ENCODE measurements at regions not wholly inside any gene's neighbourhood (a gene's known extent, or its start where the extent isn't known, plus 50 kb on each side); places are given as distances from the start of the nearest gene placed in this dataset.

DNA sequence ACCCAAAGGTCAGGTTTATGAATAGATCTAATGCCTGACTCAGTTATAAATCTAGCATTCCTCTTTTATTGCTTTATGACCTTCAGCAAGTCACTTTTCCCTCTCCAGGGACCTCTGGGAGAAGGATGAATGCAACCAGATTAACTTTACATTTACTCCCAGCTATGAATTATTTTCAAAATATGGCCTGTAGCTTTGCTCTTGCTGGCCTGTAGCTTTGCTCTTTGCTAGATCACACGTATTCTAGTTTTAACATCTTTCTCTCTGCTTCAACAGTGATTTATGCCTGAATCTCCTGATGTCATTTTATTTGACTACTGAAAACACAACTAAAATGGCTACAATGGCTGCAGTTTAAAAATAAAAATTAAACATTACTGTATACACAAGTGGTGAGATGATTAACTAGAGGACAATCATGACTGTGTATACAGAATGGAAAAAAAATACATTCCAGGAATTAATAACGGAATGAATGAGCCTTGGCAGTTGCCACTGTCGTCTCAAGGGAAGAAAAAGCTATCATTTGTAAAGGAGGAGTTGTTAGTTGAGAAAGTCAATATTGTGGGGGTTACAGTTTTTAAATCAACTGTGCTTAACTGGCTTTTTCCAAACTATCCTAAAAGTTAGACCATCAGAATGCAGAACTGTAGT, 434.5 kb upstream of the GOT2 start:
- no peaks in the 10 kb centered on the region for H3K79me2 ChIP-seq (ENCODE audit: insufficient read depth)
- no peaks in the 10 kb centered on the region for H3K36me3 ChIP-seq (replicated peaks in 1 of 2; ENCODE audit: control insufficient read depth in 1 of 2, insufficient read depth in 2 of 2, low read length in 1 of 2)
- DNase-seq, result no peak
- no peak overlapping the region for H3K27ac ChIP-seq (ENCODE audit: low read depth in 2 of 2, low read length in 1 of 2)
- WGBS (ENCODE audit: low lambda C conversion rate), result 0% methylated on average over 3 of the region's 3 CpGs
- H3F3A ChIP-seq (replicated peaks; ENCODE audit: insufficient read depth), result no peaks in the 10 kb centered on the region
- POLR2A ChIA-PET, result no interaction called here
- H3K4me1 ChIP-seq (ENCODE audit: control insufficient read depth in 1 of 2, insufficient read depth in 2 of 2, low read depth in 1 of 2, low read length in 1 of 2), result no peaks in the 10 kb centered on the region
- H4K20me1 ChIP-seq (ENCODE audit: insufficient read depth), result no peaks in the 10 kb centered on the region
- TF ChIP-seq TCF12 (IDR thresholded peaks at IDR 0.05) (no peak), JUND (IDR thresholded peaks at IDR 0.05) (no peak), MXI1 (IDR thresholded peaks at IDR 0.05; ENCODE audit: low read depth, low read length) (no peak), RXRA (IDR thresholded peaks at IDR 0.05; ENCODE audit: borderline replicate concordance, low read depth) (no peak), CHD2 (IDR thresholded peaks at IDR 0.05; ENCODE audit: low read length, partially characterized antibody) (no peak), ELF1 (IDR thresholded peaks at IDR 0.05) (no peak), RAD21 (IDR thresholded peaks at IDR 0.05; ENCODE audit: low read length) (no peak), SMC3 (IDR thresholded peaks at IDR 0.05; ENCODE audit: low read depth, low read length) (no peak), FOXM1 (IDR thresholded peaks at IDR 0.05; ENCODE audit: low read depth) (no peak), ZBTB33 (IDR thresholded peaks at IDR 0.05; ENCODE audit: borderline replicate concordance, low read depth) (no peak), TAF1 (IDR thresholded peaks at IDR 0.05; ENCODE audit: borderline replicate concordance, low read depth, low read length) (no peak), MAX (IDR thresholded peaks at IDR 0.05; ENCODE audit: low read depth) (no peak), GABPA (IDR thresholded peaks at IDR 0.05; ENCODE audit: low read depth) (no peak), TEAD4 (IDR thresholded peaks at IDR 0.05; ENCODE audit: borderline replicate concordance, insufficient read depth) (no peak), EP300 (IDR thresholded peaks at IDR 0.05; ENCODE audit: borderline replicate concordance in 1 of 2, low read depth in 1 of 2, low read length in 1 of 2) (no peak)
- TF ChIP-seq, protein P1, sequence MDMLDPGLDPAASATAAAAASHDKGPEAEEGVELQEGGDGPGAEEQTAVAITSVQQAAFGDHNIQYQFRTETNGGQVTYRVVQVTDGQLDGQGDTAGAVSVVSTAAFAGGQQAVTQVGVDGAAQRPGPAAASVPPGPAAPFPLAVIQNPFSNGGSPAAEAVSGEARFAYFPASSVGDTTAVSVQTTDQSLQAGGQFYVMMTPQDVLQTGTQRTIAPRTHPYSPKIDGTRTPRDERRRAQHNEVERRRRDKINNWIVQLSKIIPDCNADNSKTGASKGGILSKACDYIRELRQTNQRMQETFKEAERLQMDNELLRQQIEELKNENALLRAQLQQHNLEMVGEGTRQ (IDR thresholded peaks at IDR 0.05; ENCODE audit: borderline replicate concordance, low read depth, low read length), result no peak
- no peak overlapping the region for H3K9ac ChIP-seq
- H2AFZ ChIP-seq (ENCODE audit: low read depth), result no peak overlapping the region
- CTCF ChIA-PET, result no interaction called here
- no peaks in the 10 kb centered on the region for H3K9me2 ChIP-seq
- no peak overlapping the region for H3K4me3 ChIP-seq (ENCODE audit: low read depth in 2 of 2, low read length in 1 of 2)
- no peaks in the 10 kb centered on the region for H3K9me3 ChIP-seq
- H3K4me2 ChIP-seq, result no peak overlapping the region
- H3K27me3 ChIP-seq (ENCODE audit: insufficient read depth), result no peaks in the 10 kb centered on the region

DNA sequence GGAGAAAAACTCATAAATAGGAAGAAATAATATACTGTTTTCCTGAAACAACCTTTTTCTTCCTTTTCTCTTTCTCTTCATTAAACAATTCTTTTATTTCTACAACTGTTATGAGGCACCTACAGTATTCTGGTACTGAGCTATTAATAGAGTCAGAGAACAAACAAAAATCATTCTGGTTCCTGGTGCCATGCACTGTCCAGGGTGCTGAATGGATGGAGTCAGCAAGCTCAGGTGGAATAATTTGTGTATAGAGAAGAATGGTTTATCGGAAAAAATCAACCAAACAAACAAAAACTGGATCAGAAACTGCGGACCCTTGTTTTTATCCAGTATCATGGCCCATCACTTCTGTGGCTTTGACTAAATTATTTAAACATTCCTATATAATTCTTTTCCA, 430.3 kb upstream of the GOT2 start:
- no peak overlapping the region for H3K4me2 ChIP-seq
- POLR2A ChIA-PET, result no interaction called here
- no peaks in the 10 kb centered on the region for H3K4me1 ChIP-seq (ENCODE audit: control insufficient read depth in 1 of 2, insufficient read depth in 2 of 2, low read depth in 1 of 2, low read length in 1 of 2)
- H3K36me3 ChIP-seq (replicated peaks in 1 of 2; ENCODE audit: control insufficient read depth in 1 of 2, insufficient read depth in 2 of 2, low read length in 1 of 2), result no peaks in the 10 kb centered on the region
- H3K9ac ChIP-seq, result no peak overlapping the region
- H3K9me2 ChIP-seq, result no peaks in the 10 kb centered on the region
- H3K27ac ChIP-seq (ENCODE audit: low read depth in 2 of 2, low read length in 1 of 2), result no peak overlapping the region
- H3K27me3 ChIP-seq (ENCODE audit: insufficient read depth), result no peaks in the 10 kb centered on the region
- H4K20me1 ChIP-seq (ENCODE audit: insufficient read depth), result no peaks in the 10 kb centered on the region
- no peak overlapping the region for H2AFZ ChIP-seq (ENCODE audit: low read depth)
- no peaks in the 10 kb centered on the region for H3K79me2 ChIP-seq (ENCODE audit: insufficient read depth)
- H3K9me3 ChIP-seq, result no peaks in the 10 kb centered on the region
- CTCF ChIA-PET, result no interaction called here
- no peak for DNase-seq
- TF ChIP-seq, protein P2, sequence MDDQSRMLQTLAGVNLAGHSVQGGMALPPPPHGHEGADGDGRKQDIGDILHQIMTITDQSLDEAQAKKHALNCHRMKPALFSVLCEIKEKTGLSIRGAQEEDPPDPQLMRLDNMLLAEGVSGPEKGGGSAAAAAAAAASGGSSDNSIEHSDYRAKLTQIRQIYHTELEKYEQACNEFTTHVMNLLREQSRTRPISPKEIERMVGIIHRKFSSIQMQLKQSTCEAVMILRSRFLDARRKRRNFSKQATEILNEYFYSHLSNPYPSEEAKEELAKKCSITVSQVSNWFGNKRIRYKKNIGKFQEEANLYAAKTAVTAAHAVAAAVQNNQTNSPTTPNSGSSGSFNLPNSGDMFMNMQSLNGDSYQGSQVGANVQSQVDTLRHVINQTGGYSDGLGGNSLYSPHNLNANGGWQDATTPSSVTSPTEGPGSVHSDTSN (IDR thresholded peaks at IDR 0.05), result no peak
- TF ChIP-seq, protein P3, sequence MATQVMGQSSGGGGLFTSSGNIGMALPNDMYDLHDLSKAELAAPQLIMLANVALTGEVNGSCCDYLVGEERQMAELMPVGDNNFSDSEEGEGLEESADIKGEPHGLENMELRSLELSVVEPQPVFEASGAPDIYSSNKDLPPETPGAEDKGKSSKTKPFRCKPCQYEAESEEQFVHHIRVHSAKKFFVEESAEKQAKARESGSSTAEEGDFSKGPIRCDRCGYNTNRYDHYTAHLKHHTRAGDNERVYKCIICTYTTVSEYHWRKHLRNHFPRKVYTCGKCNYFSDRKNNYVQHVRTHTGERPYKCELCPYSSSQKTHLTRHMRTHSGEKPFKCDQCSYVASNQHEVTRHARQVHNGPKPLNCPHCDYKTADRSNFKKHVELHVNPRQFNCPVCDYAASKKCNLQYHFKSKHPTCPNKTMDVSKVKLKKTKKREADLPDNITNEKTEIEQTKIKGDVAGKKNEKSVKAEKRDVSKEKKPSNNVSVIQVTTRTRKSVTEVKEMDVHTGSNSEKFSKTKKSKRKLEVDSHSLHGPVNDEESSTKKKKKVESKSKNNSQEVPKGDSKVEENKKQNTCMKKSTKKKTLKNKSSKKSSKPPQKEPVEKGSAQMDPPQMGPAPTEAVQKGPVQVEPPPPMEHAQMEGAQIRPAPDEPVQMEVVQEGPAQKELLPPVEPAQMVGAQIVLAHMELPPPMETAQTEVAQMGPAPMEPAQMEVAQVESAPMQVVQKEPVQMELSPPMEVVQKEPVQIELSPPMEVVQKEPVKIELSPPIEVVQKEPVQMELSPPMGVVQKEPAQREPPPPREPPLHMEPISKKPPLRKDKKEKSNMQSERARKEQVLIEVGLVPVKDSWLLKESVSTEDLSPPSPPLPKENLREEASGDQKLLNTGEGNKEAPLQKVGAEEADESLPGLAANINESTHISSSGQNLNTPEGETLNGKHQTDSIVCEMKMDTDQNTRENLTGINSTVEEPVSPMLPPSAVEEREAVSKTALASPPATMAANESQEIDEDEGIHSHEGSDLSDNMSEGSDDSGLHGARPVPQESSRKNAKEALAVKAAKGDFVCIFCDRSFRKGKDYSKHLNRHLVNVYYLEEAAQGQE (IDR thresholded peaks at IDR 0.05; ENCODE audit: low read depth, low read length), result peak; percentile 75; the same call in 1 of the 2 replicates
- no peak overlapping the region for H3K4me3 ChIP-seq (ENCODE audit: low read depth in 2 of 2, low read length in 1 of 2)
- no peaks in the 10 kb centered on the region for H3F3A ChIP-seq (replicated peaks; ENCODE audit: insufficient read depth)
- WGBS (ENCODE audit: low lambda C conversion rate), result 18% methylated on average over 2 of the region's 2 CpGs

Data from SK-N-SH (cell line).